Umbilical cord (tissue), 1 donor: ENCODE measurements at regions not wholly inside any gene's neighbourhood (a gene's known extent, or its start where the extent isn't known, plus 50 kb on each side); places are given as distances from the start of the nearest gene placed in this dataset.

Experiments
- DNase-seq: peaks from one replicate; pipeline ENCODE4 v3.0.0-alpha.2; 2015; ENCODE audit warnings: low spot score

DNA sequence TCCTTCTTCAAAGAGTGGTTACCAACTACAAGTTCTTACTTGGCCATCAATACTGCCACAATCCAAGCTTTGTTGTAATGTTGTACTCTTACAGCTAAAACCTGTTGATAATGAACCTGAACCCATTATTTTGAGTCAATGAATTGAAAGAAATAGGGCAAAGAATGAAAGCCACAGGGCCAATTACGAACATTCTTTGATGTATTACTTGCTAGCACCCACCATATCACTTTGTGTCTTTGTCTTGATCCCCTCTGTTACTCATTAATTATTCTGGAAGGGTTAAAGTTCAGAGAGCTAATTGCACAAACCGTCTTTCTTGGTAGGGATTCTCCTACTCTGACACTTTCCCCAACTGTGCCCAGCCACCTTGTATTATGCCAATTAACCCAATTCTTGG, 53.2 kb upstream of the TFEC start:
- no peak for DNase-seq

DNA sequence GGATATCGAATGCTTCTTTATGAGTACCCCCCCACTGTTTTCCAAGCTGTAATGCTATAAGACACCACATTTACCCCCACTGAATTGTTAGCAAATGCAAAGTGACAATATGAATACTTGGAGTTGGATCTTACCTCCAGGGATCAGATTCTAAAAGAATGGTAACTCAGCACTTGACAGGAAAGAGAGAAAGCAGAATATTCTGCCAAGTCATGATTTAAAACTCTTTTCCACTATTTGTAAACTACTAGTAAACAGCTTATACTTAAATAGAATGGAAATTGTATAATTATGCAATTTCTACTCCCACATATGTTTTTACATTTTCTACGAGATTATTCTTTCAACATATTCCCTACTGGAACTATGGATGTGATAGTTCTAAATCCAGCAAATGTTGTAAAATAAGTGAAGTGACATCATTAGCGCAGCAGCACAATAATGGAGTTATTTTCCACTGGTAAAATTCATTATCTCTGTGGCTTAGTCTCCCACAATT, 56.0 kb upstream of the TFEC start:
- no peak for DNase-seq

GRCh38 chr7:116087291-116087690, 56.7 kb upstream of the TFEC start:
- no peak for DNase-seq

DNA sequence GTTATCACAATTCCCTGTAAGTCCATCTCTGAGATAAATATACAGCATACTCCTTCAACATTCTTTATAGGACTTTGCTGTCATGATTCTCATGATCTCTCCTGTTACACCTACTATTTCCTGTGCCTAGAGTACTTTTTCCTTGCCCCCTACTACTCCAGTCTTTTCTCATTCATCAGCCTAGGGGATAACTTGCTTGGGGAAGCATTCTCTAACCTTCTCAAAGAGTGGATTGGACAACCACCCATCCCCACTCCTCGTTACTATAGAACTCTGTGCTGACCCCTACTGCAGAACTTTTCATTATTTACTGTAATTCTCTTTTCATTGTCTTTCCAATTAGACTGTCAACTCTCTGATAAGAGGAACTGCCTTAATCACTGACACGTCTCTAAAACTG, 57.4 kb upstream of the TFEC start:
- no peak for DNase-seq

DNA sequence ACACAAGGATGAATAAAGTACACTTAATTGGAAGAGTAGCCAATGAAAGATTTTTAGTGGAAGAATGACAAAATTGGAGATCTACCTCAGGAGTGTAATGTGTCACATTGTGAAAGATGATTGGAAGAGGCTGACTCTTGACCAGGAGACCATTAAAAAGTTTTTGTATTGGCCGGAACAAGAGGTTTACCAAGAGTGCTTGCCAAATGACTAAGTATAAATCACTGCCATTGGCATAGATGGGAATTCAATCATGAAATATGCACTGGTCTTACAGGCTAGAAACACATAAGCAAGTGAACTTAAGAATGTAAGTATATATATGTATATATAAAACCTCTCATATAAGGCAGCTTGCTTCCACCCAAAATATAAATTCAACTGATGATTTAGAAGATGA, 58.7 kb upstream of the TFEC start:
- no peak for DNase-seq

- no peak for DNase-seq
Observed at GRCh38 chr7:116093516-116094301, 63.1 kb upstream of the TFEC start.

- no peak for DNase-seq
Observed at GRCh38 chr7:116095396-116095795, 64.8 kb upstream of the TFEC start.

- DNase-seq = no peak
Observed at GRCh38 chr7:116097365-116098009, 66.9 kb upstream of the TFEC start.

- DNase-seq = no peak
Observed at GRCh38 chr7:116098175-116098574, 67.6 kb upstream of the TFEC start.

DNA sequence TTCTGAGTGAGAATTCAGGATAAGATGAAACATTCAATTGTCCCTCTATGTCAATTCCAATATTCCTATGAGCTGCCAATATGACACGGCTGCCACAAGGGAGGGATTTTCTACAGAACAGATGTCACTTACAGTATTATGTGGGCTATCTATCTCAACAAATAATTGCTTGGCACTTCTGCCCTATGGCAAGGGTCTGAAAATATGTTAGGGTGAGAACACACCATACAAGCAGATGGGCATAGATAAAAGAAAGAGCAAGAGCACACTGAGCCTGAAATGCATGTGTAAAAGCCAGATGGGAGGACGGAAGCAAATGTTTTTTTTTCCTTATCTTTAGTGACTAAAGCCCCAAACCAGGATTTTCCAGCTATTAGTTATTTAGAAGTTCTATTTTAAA, 70.1 kb upstream of the TFEC start:
- DNase-seq = no peak

DNA sequence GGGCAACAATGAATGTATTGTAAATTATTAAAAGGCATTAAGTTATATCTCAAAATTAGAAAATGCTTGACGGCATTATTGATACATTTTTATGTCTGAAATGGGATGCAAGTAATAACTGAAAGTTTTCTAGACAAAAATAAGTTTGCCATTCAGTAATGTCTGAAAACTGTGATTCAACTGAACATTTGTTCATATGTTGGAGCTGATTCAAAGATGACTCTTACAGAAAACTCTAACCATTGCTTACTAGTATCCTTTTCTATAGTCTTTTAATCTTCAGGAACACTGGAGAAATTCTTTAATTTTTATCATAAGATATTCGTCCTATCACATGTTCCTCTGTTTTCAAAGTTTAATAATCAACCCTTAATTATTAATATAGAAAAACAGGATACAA, 71.1 kb upstream of the TFEC start:
- no peak for DNase-seq

GRCh38 chr7:116111475-116111874, 80.9 kb upstream of the TFEC start:
- peak; percentile 8 for DNase-seq

- DNase-seq = no peak
Observed at GRCh38 chr7:116113310-116113709, 82.7 kb upstream of the TFEC start.

- no peak for DNase-seq
Observed at GRCh38 chr7:116120839-116121238, 89.5 kb upstream of the TES start.

DNA sequence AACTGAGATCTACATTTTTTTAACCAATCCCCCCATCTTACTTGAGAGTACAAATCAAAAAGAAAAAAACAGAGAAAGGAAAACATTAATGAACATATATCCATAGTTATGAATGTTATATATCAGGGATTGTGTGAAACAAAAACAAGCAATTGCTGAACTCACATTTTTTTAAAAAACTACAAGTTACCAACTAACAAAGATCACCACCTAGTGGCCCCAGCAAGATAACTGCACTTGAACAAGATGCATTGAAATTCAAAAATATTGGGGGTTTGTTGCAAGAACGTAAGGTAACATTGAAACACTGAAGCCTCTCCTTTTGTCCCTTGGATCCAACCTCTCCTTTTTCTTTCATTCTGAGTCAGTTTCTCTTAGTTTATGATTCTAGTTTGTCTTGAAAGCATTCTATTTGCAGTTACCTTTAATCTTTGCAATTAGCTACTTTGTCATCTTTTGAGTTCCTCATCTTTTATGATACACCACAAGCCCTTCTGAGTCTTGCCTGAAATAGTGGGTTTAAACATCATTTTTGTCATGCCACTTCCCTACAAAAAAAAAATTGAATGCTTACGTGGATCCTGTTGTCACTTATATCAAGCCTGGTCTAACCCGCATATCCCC, 87.3 kb upstream of the TES start:
- DNase-seq = peak; percentile 49

- no peak for DNase-seq
Observed at GRCh38 chr7:116128139-116128538, 82.2 kb upstream of the TES start.

- DNase-seq = no peak
Observed at GRCh38 chr7:116135306-116135705, 75.0 kb upstream of the TES start.

DNA sequence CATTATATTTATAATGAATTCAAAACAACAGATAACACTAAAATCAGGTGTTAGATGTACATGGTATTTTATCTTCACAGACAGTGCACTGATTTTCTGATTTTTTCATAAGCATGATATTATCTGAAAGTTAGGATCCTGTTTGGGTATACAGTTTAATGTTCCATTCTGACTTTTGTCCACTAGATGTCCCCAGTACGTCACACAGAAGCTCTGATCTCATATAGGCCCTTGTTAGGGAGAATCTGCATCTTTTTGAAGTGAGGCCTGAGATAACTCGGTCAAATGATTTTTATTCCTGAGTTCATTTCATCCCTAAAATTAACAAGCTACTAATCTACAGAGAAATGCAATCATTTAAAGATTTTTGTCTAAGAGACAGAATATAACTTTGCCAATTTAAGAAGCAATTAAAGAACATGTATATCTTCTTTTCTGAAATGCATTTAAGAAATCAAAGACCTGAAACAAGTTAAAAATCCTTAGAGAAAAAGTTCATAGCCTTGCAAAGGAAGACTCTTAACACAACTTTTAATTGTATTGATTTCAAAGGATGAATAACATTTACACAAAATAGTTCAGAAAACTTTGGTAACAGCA, 72.0 kb upstream of the TES start:
- peak; percentile 80 for DNase-seq

DNA sequence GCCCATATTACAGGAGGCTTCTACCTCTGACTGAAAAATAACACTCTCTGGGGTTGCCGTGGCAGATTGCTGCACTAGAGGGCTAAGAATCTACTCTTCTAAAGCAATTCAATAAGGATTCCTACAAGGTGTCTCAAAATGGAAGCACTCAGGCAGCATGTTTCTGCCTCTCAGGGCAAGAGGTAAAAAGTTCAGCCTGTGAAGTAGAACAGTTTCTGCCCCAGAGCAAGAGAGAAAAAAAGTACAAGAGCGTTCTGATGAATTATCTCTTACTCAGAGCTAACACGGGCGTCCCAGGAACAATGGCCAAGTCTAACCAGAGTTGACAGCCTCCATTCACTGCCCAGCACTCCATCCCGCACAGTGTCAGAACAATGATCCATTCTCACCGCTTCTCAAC, 71.3 kb upstream of the TES start:
- peak; percentile 59 for DNase-seq

GRCh38 chr7:116139807-116140206, 70.5 kb upstream of the TES start:
- no peak for DNase-seq

- DNase-seq = no peak
Observed at GRCh38 chr7:116142374-116142773, 68.0 kb upstream of the TES start.

DNA sequence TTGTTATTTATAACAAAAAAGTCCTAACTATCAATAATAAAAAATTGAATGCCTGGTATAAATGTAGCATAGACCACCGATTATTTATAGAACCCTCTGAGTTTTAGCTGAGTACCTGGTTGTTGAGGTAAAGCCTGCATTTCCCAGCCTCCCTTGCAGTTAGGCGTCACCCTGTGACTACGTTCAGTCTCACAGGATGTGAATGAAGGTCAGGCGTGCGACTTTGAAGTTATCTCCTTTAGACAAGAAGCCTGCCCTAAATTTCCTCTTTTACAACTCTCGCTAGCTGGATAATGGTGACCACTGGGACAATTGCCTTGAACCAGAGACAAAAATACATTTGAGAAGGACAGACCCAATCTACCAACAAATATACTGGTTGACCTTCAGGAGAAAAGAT, 67.5 kb upstream of the TES start:
- no peak for DNase-seq
